Upper lobe of left lung (tissue), 6 donors: ENCODE measurements at regions not wholly inside any gene's neighbourhood (a gene's known extent, or its start where the extent isn't known, plus 50 kb on each side); places are given as distances from the start of the nearest gene placed in this dataset.
A peak's percentile ranks its signal among the peaks of the same experiment; 100 is the strongest.

Experiments
- ATAC-seq, 2 donors: fragments of 200-7000 bp; cut with Tn5 transposase; one replicate each; pipeline ENCODE4 v1.9.1; 2022; ENCODE audit warnings: mild to moderate bottlenecking in 2 of 2, moderate library complexity in 2 of 2; ENCODE audit not compliant: low FRiP score in 2 of 2
- DNase-seq, 2 donors: peaks; one replicate each; pipeline ENCODE4 v3.0.0-alpha.2; 2019 to 2020
- H3K27ac ChIP-seq, 4 donors: fragments of 200-600 bp; sonication (generic); one replicate each; pipeline ENCODE4 v1.5.1; 2016 to 2019
- H3K27me3 ChIP-seq, 4 donors: fragments of 200-600 bp; sonication (generic); one replicate each; pipeline ENCODE4 v1.5.1; 2017 to 2019
- H3K36me3 ChIP-seq, 4 donors: fragments of 200-600 bp; sonication (generic); one replicate each; pipeline ENCODE4 v1.5.1; 2016 to 2019
- H3K4me1 ChIP-seq, 4 donors: fragments of 200-600 bp; sonication (generic); one replicate each; pipeline ENCODE4 v1.5.1; 2018 to 2019
- H3K4me3 ChIP-seq, 4 donors: fragments of 200-600 bp; sonication (generic); one replicate each; pipeline ENCODE4 v1.5.1; 2017 to 2019; ENCODE audit warnings: mild to moderate bottlenecking in 2 of 4, moderate library complexity in 1 of 4
- H3K9me3 ChIP-seq, 4 donors: fragments of 200-600 bp; sonication (generic); one replicate each; pipeline ENCODE4 v1.5.1; 2018 to 2019
- CTCF ChIP-seq, 6 experiments: fragments of 450-650 bp in 4 of 6; fragments of 200-600 bp in 2 of 6; sonication (generic) in 2 of 6; IDR thresholded peaks; one replicate each; pipeline ENCODE4 v1.5.1; 2016 to 2019; ENCODE audit warnings: antibody characterized with exemption in 6 of 6
- EP300 ChIP-seq, 4 donors: sonication (generic); formaldehyde crosslinking; IDR thresholded peaks; one replicate each; pipeline ENCODE4 v1.5.1; 2017; ENCODE audit warnings: antibody characterized with exemption in 4 of 4, control low read depth in 2 of 4
- POLR2A ChIP-seq, 4 donors: fragments of 450-650 bp; IDR thresholded peaks; one replicate each; pipeline ENCODE4 v1.5.1; 2016 to 2017; ENCODE audit warnings: antibody characterized with exemption in 4 of 4, mild to moderate bottlenecking in 2 of 4
- POLR2AphosphoS5 ChIP-seq, 2 donors: sonication (generic); formaldehyde crosslinking; IDR thresholded peaks; one replicate each; pipeline ENCODE4 v1.5.1; 2017; ENCODE audit warnings: antibody characterized with exemption in 2 of 2
- WGBS, 2 donors: methylation state at CpG; one replicate each; pipeline ENCODE4 v1.1.5; 2017 to 2018; 5-methylcytosine and 5-hydroxymethylcytosine counted together
- donor health status: DM: no; HTN: no; CAD: no; lungs with moderate emphysema.
- donor health status: DM: no; HTN: yes; CAD: no; lungs with severe emphysema.

DNA sequence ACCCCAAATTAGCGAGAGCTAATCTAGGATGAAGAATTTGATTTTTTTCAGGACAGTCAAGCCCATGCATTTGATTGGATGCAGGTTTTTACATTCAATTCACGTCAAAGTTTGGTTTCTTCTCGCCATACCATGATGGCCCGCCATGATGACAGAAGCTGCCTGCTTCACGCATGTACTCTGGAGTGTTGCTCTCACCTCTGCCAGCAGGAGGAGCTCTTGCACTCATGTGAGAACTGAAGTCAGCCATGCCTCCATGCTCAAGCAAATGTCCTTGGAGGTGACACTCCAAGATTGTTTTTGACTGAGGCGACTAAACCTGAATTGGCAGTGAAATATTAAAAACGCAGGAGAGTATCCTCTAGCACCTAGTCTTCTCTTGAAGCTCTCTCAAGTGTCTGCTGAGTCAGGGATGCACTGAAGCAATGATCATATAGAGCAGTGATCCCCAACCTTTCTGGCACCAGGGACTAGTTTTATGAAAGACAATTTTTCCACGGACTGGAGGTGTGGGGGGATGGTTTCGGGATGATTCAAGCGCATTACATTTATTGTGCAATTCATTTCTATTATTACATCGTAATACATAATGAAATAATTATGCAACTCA is 120.9 kb downstream of the SAMMSON start:
- H3K36me3 ChIP-seq = no peaks in the 10 kb centered on the region
- H3K27ac ChIP-seq = no peak overlapping the region
- ATAC-seq (peak; percentile 69 to 70), DNase-seq (peak in 1 of 2 donors; percentile 64)
- TF ChIP-seq CTCF (IDR thresholded peaks at IDR 0.05) (peak in 5 of 6 experiments; percentile 43 to 64 (median 56)), EP300 (IDR thresholded peaks at IDR 0.05) (no peak)
- H3K4me3 ChIP-seq = no peak overlapping the region
- no peaks in the 10 kb centered on the region for H3K27me3 ChIP-seq
- H3K4me1 ChIP-seq = no peaks in the 10 kb centered on the region
- WGBS, 2 donors = 74 to 86% methylated on average over 11 of the region's 11 CpGs
- H3K9me3 ChIP-seq = no peaks in the 10 kb centered on the region

DNA sequence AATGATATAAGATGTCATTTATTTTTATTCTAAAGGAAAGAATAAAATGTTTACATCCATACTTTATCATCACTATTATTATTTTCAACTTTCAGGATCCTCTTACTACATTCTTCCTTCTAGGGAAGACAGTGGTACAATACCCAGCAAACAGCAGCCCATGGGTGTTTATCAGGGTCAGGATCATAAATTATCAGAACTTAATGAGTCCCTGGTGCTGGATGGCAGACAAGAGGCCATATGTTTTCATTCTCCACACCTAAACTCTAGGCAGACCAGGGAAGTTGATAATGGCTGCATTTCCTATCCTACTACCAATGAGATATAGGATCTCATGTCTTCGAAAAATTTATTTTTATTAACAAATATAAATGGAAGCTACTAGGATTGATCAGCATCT is 127.7 kb downstream of the SAMMSON start:
- no peak overlapping the region for H3K4me3 ChIP-seq
- H3K27me3 ChIP-seq = no peaks in the 10 kb centered on the region
- H3K27ac ChIP-seq = no peak overlapping the region
- 95 to 96% methylated on average over 1 of the region's 1 CpG for WGBS, 2 donors
- TF ChIP-seq CTCF (IDR thresholded peaks at IDR 0.05) (no peak), POLR2A (IDR thresholded peaks at IDR 0.05) (no peak), POLR2AphosphoS5 (IDR thresholded peaks at IDR 0.05) (no peak)
- ATAC-seq = no peak
- no peaks in the 10 kb centered on the region for H3K4me1 ChIP-seq
- H3K9me3 ChIP-seq = no peaks in the 10 kb centered on the region
- no peak for DNase-seq
- H3K36me3 ChIP-seq = no peaks in the 10 kb centered on the region

GRCh38 chr3:70137366-70137765 is 137.8 kb downstream of the SAMMSON start:
- whole genome bisulfite sequencing, 2 donors = 47 to 56% methylated on average over 2 of the region's 2 CpGs
- no peak for TF ChIP-seq POLR2A (IDR thresholded peaks at IDR 0.05)
- no peak for TF ChIP-seq POLR2AphosphoS5 (IDR thresholded peaks at IDR 0.05)
- no peak for TF ChIP-seq CTCF (IDR thresholded peaks at IDR 0.05)
- no peak for TF ChIP-seq EP300 (IDR thresholded peaks at IDR 0.05)
- H3K4me1 ChIP-seq = no peaks in the 10 kb centered on the region
- H3K36me3 ChIP-seq = no peaks in the 10 kb centered on the region
- no peak overlapping the region for H3K4me3 ChIP-seq
- H3K9me3 ChIP-seq = no peaks in the 10 kb centered on the region
- no peak for DNase-seq
- no peak overlapping the region for H3K27ac ChIP-seq
- ATAC-seq = no peak
- H3K27me3 ChIP-seq = no peaks in the 10 kb centered on the region

- DNase-seq (no peak), ATAC-seq (no peak)
- Histone ChIP-seq H3K36me3 (no peaks in the 10 kb centered on the region), H3K9me3 (no peaks in the 10 kb centered on the region), H3K4me3 (no peak overlapping the region), H3K27ac (no peak overlapping the region), H3K4me1 (no peaks in the 10 kb centered on the region), H3K27me3 (no peaks in the 10 kb centered on the region)
- no peak for TF ChIP-seq POLR2AphosphoS5 (IDR thresholded peaks at IDR 0.05)
- TF ChIP-seq EP300 (IDR thresholded peaks at IDR 0.05) = no peak
- no peak for TF ChIP-seq CTCF (IDR thresholded peaks at IDR 0.05)
- no peak for TF ChIP-seq POLR2A (IDR thresholded peaks at IDR 0.05)
- WGBS, 2 donors = 49 to 50% methylated on average over 1 of the region's 1 CpG
These were observed 139.1 kb downstream of the SAMMSON start for GRCh38 chr3:70138606-70139005.
